ENCODE measurements at regions not wholly inside any gene's neighbourhood (a gene's known extent, or its start where the extent isn't known, plus 50 kb on each side); places are given as distances from the start of the nearest gene placed in this dataset.

DNA sequence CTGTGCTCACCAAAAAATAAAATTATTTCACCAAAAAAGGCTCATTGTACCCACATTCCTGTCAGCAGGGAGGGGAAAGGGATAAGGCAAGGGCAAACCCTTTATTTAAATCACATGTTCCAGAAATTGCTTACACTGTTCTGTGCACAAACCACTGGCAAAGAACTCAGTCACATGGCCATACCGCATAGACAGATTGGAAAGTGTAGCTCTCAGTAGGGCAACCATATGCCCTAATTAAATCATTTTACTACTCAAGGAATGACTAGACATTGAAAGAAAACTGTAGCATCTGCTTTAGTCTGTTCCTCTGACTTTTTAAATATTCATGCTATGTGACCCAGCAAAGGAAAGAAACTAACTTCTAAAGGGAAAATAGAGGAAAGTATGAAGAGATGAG, 119.2 kb upstream of the FAM241A start:
- Histone ChIP-seq H3K4me1 (replicated peaks in 1 of 4; ENCODE audit: control insufficient read depth in 3 of 4, insufficient read depth in 4 of 4, low read length in 3 of 4) (no peaks in the 10 kb centered on the region), H4K20me1 (replicated peaks in 1 of 2; ENCODE audit: control insufficient read depth in 1 of 2, insufficient read depth in 2 of 2, low read length in 2 of 2) (no peaks in the 10 kb centered on the region), H3K14ac (ENCODE audit: insufficient read length) (no peak overlapping the region), H3K27me3 (replicated peaks in 1 of 4; ENCODE audit: control insufficient read depth in 3 of 4, extremely low read depth in 1 of 4, insufficient read depth in 3 of 4, low read length in 3 of 4) (no peaks in the 10 kb centered on the region), H2BK5ac (ENCODE audit: low read depth, low read length) (no peak overlapping the region), H3K23me2 (ENCODE audit: low read depth, low read length) (no peaks in the 10 kb centered on the region), H4K5ac (ENCODE audit: insufficient read length, low read depth, low read length) (no peak overlapping the region), H3K23ac (ENCODE audit: insufficient read length) (no peak overlapping the region), H3K9ac (replicated peaks in 1 of 4; ENCODE audit: extremely low read depth in 1 of 4, low read depth in 3 of 4, low read length in 3 of 4) (no peak overlapping the region), H3K27ac (ENCODE audit: low read depth, low read length) (no peak overlapping the region), H3K9me3 (ENCODE audit: insufficient read depth in 2 of 2, low read depth in 1 of 2, low read length in 1 of 2) (no peaks in the 10 kb centered on the region), H3K4me2 (ENCODE audit: insufficient read depth in 1 of 2, low read depth in 2 of 2, low read length in 2 of 2) (no peak overlapping the region), H3K4me3 (ENCODE audit: extremely low read depth in 1 of 4, insufficient read depth in 2 of 4, low read depth in 3 of 4, low read length in 4 of 4) (no peak overlapping the region), H3K56ac (replicated peaks; ENCODE audit: insufficient read length, low read depth, low read length) (no peak overlapping the region), H2AFZ (ENCODE audit: low read length) (no peak overlapping the region), H2BK20ac (ENCODE audit: low read length) (no peak overlapping the region), H4K8ac (ENCODE audit: extremely low read depth, insufficient read depth, low read length) (no peak overlapping the region), H3K36me3 (ENCODE audit: control insufficient read depth in 2 of 4, insufficient read depth in 4 of 4, low read length in 3 of 4) (no peaks in the 10 kb centered on the region), H4K91ac (replicated peaks; ENCODE audit: insufficient read length, low read length) (no peak overlapping the region), H2BK12ac (ENCODE audit: low read depth, low read length) (no peak overlapping the region), H3K18ac (ENCODE audit: extremely low read depth, low read length) (no peak overlapping the region), H2BK120ac (replicated peaks; ENCODE audit: low read depth, low read length) (no peak overlapping the region), H3K79me2 (ENCODE audit: control insufficient read depth in 1 of 2, insufficient read depth in 2 of 2, low read length in 2 of 2) (no peaks in the 10 kb centered on the region), H2AK5ac (ENCODE audit: low read depth, low read length) (no peak overlapping the region), H3K4ac (replicated peaks; ENCODE audit: insufficient read length, low read depth, low read length) (no peak overlapping the region), H2BK15ac (ENCODE audit: low read length) (no peak overlapping the region), H3K79me1 (ENCODE audit: low read depth, low read length) (no peaks in the 10 kb centered on the region)
- CTCF ChIA-PET (ENCODE audit: partially characterized antibody): interaction anchor here (0.9 kb wide), 1 partner anchor 89 kb away, joined by 4 read pairs; no protein-coding TSS in a partner anchor
- TF ChIP-seq RXRA (IDR thresholded peaks at IDR 0.05; ENCODE audit: insufficient read depth, low read depth, low read length): no peak
- no peak for DNase-seq (ENCODE audit: low read depth in 1 of 2, low spot score in 2 of 2)
- POLR2A ChIA-PET (ENCODE audit: partially characterized antibody): no interaction called here
- no peak for FAIRE-seq
- WGBS, 2 experiments (ENCODE audit: extremely low coverage in 1 of 2, insufficient coverage in 1 of 2, insufficient read length in 1 of 2, insufficient replicate concordance in 2 of 2, low coverage in 1 of 2, low lambda C conversion rate in 2 of 2, missing lambda C conversion rate in 1 of 2): 89% methylated on average over 1 of the region's 1 CpG; no CpG with 5 or more reads in 1 of the 2 experiments
